ENCODE measurements at regions not wholly inside any gene's neighbourhood (a gene's known extent, or its start where the extent isn't known, plus 50 kb on each side); places are given as distances from the start of the nearest gene placed in this dataset.
"Not testable (repeated sequence)": the region's sequence is repeated elsewhere in the genome, so short reads cannot be mapped to it uniquely, and the experiment has no call there.

DNA sequence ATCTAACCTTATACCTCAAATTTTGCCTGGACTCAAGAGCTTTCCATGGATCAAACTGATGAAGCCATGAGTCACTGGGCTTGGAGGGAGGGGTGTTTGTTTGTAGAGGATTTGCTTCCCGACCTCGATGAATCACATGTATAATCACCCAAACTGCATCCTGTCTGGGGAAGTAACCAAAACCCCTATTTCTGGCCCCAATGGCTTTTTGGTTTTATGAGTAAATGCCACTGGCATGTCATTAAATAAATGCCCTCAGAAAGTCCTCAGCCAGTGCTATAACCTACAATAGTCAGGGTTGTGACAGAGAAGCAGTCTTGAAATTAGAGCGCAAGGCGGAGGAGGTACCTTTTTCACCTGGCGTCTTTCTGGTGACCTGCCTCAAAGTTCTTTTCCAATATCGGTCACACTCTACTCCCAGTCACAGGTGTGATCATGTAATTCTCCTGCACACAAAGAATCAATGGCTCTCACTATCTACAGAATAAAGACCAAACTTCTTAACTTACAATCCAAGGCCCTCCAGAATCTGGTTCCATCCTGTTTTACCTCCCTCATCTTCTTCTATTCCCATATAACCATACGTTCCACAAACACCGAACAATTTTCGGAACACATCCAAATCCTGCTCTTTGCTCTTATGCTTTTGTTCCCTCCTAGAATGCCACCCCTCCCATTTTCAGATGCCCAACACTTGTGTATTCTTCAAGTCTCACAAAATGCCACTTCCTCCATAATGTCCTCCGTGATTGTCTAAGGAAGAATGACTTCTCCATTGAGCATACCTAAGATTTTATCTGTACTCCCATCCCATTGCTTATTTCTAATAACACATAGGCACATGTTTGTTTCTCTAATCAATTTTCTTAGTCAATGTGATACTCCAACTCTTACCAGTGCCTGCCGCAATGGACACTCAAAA is 81.3 kb upstream of the BLID start:
- no peak for DNase-seq

- DNase-seq = no peak
Measured at GRCh38 chr11:122195790-122196189, 79.8 kb upstream of the BLID start.

DNA sequence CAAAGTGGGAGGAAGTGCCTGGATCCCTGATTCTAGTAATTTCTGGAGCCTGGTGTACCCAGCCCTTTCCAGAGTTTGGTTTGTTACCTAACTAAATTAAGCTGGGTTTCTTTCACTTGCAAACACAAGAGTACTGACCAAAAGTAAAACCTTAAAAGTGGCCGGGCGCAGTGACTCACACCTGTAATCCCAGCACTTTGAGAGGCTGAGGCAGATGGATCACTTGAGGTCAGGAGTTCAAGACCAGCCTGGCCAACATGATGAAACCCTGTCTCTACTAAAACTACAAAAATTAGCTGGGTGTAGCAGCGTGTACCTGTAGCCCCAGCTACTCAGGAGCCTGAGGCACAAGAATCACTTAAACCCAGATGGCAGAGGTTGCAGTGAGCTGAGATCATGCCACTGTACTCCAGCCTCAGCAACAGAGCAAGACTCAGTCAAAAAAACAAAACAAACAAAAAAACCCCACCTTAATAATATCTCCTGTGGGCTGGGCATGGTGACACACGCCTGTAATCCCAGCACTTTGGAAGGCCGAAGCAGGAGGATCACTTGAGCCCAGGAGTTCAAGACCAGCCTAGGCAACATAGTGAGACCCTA is 78.0 kb upstream of the BLID start:
- DNase-seq = not testable (repeated sequence)

DNA sequence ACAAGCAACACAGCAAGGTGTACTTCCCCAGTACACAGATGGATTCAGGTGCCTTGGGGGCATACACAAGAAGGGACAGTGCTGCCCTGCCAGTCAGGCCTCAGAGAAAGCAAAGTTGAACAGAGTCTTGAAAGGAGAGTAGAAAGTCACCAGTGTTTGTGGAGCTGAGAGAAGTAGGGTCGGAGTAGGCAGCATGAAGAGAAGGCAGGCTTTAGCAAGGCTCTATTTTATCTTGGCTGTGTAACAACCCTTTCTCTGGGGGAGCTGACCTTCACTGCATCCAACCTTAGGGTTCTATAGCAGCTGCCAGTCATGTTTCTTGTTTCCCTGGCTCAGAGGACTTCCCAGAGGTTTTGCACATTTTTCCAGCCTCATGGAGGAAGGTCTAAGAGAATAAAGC is 77.4 kb upstream of the BLID start:
- DNase-seq = no peak

DNA sequence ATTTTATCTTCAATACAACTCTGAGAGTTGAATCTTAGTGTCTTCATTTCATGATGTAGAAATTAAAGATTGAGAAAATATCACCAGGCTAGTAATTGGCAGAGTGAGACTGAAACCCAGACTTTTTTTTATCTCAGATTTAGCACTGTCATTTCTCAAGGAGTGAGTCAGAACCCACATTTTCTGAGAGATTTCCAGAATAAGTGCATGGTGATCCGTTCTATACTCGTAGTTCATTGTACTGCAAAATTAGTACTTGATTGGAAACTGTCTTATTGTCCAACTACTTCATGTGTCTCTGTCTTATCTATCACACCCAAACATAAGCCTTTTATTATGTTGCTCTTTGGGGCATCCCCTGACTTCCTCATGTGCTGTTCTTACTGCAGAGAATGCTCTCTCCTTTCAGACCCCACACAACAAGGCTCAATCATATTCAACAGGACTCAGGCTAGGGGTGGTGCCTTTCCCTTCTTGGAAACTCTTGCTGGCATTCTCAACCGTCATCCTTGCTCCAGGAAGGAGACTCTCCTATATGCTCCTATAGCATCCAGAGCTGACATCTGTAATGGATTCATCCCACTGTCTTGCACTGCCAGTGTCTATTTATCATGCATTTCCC is 76.7 kb upstream of the BLID start:
- DNase-seq = no peak

GRCh38 chr11:122190768-122191167 is 74.8 kb upstream of the BLID start:
- DNase-seq = no peak

- no peak for DNase-seq
Measured at GRCh38 chr11:122189229-122189628, 73.2 kb upstream of the BLID start.

- no peak for DNase-seq
Measured at GRCh38 chr11:122187373-122188165, 71.6 kb upstream of the BLID start.

DNA sequence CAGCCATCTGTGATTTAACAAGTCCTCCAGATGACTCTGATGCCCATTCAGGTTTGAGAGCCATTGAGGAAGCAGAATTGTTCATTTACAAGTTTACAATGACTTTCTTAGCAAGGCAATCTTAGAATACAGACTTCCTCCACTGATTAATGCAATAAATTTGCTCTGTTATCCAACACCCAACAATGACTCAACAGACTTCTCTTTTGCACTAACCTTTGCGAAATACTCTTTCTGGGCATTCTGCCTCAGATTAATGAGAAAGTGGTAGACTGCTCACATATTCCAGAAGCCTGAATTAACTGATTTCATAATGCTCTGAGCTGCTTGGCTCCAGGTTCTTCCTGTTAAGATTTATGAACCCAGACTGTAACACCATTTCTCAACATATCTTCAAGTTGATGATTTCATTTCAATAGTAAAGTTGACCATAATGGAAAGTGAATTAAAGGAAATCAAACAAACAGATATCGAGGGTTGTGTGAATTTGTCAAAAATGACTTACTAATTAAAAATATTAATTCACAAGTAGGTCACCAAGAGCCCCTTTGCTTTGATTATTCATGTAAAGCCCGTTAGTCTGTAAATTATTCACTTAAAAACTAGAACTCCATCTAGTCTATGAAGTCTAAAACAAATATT is 70.5 kb upstream of the BLID start:
- no peak for DNase-seq

GRCh38 chr11:122183933-122184332 is 67.9 kb upstream of the BLID start:
- no peak for DNase-seq

- DNase-seq = no peak
Measured at GRCh38 chr11:122181893-122182292, 65.9 kb upstream of the BLID start.

GRCh38 chr11:122181372-122181771 is 65.4 kb upstream of the BLID start:
- no peak for DNase-seq

- DNase-seq = no peak
Measured at GRCh38 chr11:122179961-122180834, 64.2 kb upstream of the BLID start.

- DNase-seq = no peak
Measured at GRCh38 chr11:122178795-122179194, 62.8 kb upstream of the BLID start.

DNA sequence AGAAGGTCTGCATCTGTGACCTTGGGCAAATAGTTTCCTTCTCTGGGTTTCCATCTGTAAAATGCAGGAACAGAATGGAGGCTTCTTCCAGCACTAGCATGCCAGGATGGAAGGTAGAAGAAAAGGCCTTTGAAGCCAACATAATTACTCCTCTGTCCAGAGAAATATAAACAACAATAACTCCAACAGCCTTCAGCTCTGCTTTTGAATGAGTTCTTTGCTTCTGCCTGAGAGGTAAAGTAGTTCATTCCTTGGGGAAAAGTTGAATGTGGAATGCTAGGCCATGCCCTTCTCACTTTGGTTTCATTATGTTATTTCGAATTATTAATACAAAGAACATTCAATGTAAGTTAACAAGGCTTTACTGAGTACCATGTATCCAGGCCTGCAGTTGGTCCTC is 61.2 kb upstream of the BLID start:
- no peak for DNase-seq

GRCh38 chr11:122176651-122177050 is 60.6 kb upstream of the BLID start:
- no peak for DNase-seq

GRCh38 chr11:122175306-122175705 is 59.3 kb upstream of the BLID start:
- no peak for DNase-seq

DNA sequence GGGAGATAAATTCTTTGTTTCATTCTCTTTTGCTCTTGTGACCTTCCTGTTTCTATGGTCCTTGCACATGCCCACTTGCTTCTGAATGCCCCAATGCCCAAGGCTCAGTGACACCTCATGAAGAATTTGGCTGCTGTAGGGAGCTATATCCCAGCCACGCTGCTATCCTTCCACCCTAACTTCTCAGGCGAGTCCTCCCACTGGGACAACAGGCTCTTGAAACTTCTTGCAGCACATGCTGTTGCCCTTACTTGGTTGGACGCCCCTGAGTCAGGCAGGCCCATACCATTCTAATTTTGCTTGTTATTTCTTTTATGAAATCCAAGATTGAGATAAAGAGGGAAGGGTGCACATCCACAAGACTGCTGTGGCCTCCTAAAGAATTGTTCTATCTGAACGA is 57.6 kb upstream of the BLID start:
- DNase-seq = no peak

DNA sequence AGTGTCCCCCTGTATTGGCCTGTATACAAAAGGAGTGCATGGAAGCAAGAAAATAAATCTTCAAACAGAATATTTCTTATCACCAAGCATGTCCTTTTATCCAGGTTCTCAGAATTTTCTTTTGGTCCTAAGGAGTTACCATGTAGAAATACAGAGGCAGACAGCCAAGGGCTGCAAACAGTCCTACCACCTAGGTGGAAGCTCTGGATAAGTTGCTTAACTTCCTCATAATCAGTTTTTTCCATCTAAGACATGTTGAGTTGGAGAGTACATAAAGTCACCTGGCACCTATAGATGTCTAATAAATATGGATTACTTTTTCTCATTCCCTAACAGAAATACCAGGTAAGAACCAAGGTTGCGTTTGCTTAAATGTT is 57.0 kb upstream of the BLID start:
- no peak for DNase-seq

DNA sequence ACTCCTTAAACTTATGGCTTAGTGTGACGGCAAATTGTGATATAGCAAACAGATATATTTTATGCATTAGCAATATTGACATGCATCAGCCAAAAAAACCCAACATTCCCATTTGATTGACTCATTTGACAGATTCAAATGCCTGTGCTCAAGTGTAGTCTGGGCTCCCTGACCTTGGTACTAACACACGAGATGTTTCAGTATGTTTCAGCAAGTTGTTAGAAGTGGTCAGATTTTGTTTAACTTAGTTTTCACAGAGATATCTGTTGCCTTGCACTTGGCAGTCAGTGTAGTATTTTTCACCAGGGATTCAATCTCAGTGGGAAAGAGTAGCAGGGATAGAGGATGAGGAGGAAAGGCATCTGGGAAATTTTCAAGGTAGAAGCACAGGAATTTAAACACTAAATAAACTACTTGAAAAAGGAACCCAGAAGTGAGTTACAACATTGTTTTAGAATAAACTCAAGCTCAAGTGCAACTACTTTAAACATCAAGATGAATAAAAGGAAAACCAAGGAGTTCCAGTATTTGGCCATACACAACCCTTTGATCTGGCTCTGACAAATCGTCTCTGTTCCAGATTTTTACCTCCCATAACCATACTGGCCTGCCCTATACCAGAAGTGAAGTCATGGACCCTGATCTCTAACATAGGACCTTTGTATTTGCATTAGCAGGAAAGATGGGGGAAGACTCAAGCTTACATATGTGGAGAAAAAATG is 56.5 kb upstream of the BLID start:
- no peak for DNase-seq
